NB4 (cell line): ENCODE measurements at regions not wholly inside any gene's neighbourhood (a gene's known extent, or its start where the extent isn't known, plus 50 kb on each side); places are given as distances from the start of the nearest gene placed in this dataset.

ENCODE experiments used
- DNase-seq: peaks from one replicate; pipeline ENCODE4 v3.0.0; 2010; ENCODE audit warnings: low read depth
- H3K4me3 ChIP-seq: one replicate; pipeline ENCODE4 v1.5.1; 2011; ENCODE audit warnings: mild to moderate bottlenecking, low read depth, low read length, moderate library complexity
- CTCF ChIP-seq: IDR thresholded peaks from one replicate; pipeline ENCODE4 v1.5.1; 2012; ENCODE audit warnings: low read depth, low read length
- MAX ChIP-seq: IDR thresholded peaks from 2 replicates; pipeline ENCODE4 v1.6.1; 2011; ENCODE audit warnings: low read depth, low read length
- MYC ChIP-seq: IDR thresholded peaks from 2 replicates; pipeline ENCODE4 v1.6.1; 2011; ENCODE audit warnings: low read depth, low read length
- POLR2A ChIP-seq: IDR thresholded peaks from 2 replicates; pipeline ENCODE4 v1.6.1; 2011; ENCODE audit warnings: mild to moderate bottlenecking; ENCODE audit not compliant: insufficient read length; ENCODE audit errors: extremely low read depth

DNA sequence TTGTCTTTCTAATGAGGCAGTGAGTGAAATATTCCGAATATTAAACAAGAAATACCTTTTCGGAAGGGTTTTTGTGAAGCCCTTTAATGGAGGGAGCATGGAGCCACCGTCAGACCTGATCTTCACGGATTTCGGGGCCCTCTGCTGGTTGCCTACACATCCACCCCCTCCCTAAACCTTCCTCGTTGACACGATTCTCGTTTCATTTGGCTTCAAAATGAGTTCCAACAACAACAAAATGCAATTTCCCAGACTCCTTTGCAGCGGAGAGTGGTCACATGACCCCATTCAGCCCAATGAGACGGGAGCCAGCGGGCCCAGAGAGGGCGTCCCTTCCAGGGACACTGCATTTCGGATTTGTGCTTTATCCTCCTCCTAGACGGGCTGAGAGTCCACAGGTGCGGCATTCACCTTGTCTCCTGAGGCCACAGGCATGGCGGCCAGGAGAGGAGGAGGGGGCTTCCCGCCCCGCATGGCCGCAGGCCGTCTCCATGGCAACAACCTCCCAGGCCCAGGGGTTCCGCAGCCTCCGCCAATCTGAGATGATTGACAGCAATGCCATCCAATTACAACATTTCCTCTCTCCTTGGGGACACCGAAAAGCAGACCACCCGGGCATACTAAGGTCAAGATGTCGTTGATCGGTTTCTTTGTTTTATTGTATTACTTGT lies 259.8 kb downstream of the C16orf95 start:
- TF ChIP-seq MYC (no peak), CTCF (peak; percentile 32), POLR2A (no peak), MAX (no peak)
- DNase-seq = no peak
- no peak overlapping the region for H3K4me3 ChIP-seq

GRCh38 chr16:87057951-87058560 lies 259.1 kb downstream of the C16orf95 start:
- no peak for DNase-seq
- no peak overlapping the region for H3K4me3 ChIP-seq
- TF ChIP-seq MAX (no peak), MYC (no peak), CTCF (no peak), POLR2A (no peak)

DNA sequence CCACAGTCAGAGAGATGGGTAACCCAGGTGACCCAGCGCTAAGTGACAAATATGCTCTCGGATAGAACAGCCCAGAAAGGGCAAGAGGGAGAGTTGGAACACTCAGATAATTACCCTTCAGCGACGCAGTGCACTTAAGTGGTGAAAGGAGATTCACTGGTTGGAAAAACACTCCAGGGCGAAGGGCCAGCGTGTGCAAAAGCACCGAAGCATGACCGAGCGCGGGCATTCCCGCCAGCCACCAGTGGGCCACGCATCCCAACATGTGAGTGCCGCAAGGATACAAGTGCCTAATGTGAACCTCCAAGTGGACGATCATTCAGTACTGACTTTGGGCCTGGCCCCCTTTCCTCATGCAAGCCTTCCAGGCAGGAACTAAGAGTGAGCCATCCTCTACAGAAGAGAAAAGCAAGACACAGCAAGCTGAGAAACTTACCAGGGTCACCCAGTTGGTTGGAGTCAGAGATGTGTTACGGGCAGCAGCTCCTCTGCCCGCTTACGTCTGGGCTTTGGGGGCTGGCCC lies 258.4 kb downstream of the C16orf95 start:
- H3K4me3 ChIP-seq = no peak overlapping the region
- TF ChIP-seq POLR2A = no peak
- TF ChIP-seq MAX = no peak
- TF ChIP-seq MYC = no peak
- DNase-seq = no peak

- peak overlapping the region; percentile 62 for H3K4me3 ChIP-seq
- peak; percentile 94 for DNase-seq
- TF ChIP-seq CTCF (peak; percentile 46), MYC (0 out of 2 replicates have a peak, but pooled peaks have one; percentile 36), MAX (no peak), POLR2A (no peak)
Measured at GRCh38 chr16:87060034-87060986, 256.9 kb downstream of the C16orf95 start.

DNA sequence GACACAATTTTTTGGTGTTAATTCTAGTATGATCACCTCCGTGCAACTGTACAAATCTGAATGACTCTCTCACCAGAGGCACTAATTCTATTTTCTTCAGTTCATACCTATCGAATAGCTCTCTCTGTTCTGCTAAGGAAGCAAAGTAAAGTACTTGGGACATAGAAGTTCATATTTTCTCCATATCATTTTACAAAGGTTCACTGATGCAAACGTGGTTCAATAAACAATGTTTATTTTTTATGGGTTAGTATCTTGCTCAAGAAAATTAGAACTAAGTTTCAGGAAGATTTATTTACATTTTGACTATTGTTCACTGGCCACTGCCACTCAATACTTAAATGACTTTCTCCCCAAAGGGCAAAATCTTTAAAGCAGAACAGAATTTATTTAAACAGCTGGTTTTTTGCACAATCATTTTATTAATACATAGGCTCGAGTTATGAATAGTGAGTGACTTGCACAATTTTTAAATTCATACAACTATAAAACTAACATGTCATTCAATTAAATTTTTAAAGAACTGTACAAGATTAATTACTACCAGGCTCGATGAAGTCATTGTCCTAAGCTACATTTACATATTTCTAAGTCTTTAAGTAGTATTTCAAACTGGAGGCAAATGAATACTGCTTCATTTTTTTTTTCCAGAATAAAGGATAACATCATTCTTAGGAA lies 255.8 kb downstream of the C16orf95 start:
- no peak for TF ChIP-seq CTCF
- TF ChIP-seq POLR2A = no peak
- TF ChIP-seq MYC = no peak
- no peak for DNase-seq
- H3K4me3 ChIP-seq = peak overlapping the region; percentile 62
